ENCODE measurements at regions not wholly inside any gene's neighbourhood (a gene's known extent, or its start where the extent isn't known, plus 50 kb on each side); places are given as distances from the start of the nearest gene placed in this dataset.

GRCh38 chr11:19602891-19603290 is 109.7 kb upstream of the NAV2 start:
- H3K18ac ChIP-seq (ENCODE audit: extremely low read depth, low read length) = no peak overlapping the region
- H3K23me2 ChIP-seq (ENCODE audit: low read depth, low read length) = no peaks in the 10 kb centered on the region; the same call in 1 of the 2 replicates
- 93% methylated on average over 6 of the region's 6 CpGs; no CpG with 5 or more reads in 1 of the 2 experiments for WGBS, 2 experiments (ENCODE audit: extremely low coverage in 1 of 2, insufficient coverage in 1 of 2, insufficient read length in 1 of 2, insufficient replicate concordance in 2 of 2, low coverage in 1 of 2, low lambda C conversion rate in 2 of 2, missing lambda C conversion rate in 1 of 2)
- H3K4me1 ChIP-seq (replicated peaks in 1 of 4; ENCODE audit: control insufficient read depth in 3 of 4, insufficient read depth in 4 of 4, low read length in 3 of 4) = peaks cover 0 to 5% (median 1%) of the 10 kb centered on the region in 4 experiments; a peak in 3 of 7 replicates
- CTCF ChIA-PET (ENCODE audit: partially characterized antibody) = no interaction called here
- H2AFZ ChIP-seq (ENCODE audit: low read length) = no peak overlapping the region
- no peak overlapping the region for H4K8ac ChIP-seq (ENCODE audit: extremely low read depth, insufficient read depth, low read length)
- no peaks in the 10 kb centered on the region for H3K79me1 ChIP-seq (ENCODE audit: low read depth, low read length)
- H4K91ac ChIP-seq (replicated peaks; ENCODE audit: insufficient read length, low read length) = no peak overlapping the region
- no peak overlapping the region for H3K9ac ChIP-seq (replicated peaks in 1 of 4; ENCODE audit: extremely low read depth in 1 of 4, low read depth in 3 of 4, low read length in 3 of 4)
- no peak overlapping the region for H2BK12ac ChIP-seq (ENCODE audit: low read depth, low read length)
- POLR2A ChIA-PET (ENCODE audit: partially characterized antibody) = no interaction called here
- H3K4ac ChIP-seq (replicated peaks; ENCODE audit: insufficient read length, low read depth, low read length) = no peak overlapping the region
- no peak overlapping the region for H2AK5ac ChIP-seq (ENCODE audit: low read depth, low read length)
- no peak overlapping the region for H3K27ac ChIP-seq (ENCODE audit: low read depth, low read length)
- TF ChIP-seq ASH2L (IDR thresholded peaks at IDR 0.05; ENCODE audit: low read length) = no peak
- TF ChIP-seq RAD21 (IDR thresholded peaks at IDR 0.05 in 1 of 2, conservative IDR thresholded peaks at IDR 0.05 in 1 of 2; ENCODE audit: low read depth in 2 of 2, low read length in 2 of 2) = no peak
- TF ChIP-seq TAF7 (optimal IDR thresholded peaks at IDR 0.05; ENCODE audit: borderline replicate concordance, low read depth, low read length) = no peak
- TF ChIP-seq JUN (IDR thresholded peaks at IDR 0.05; ENCODE audit: low read depth, low read length) = no peak
- H3K27me3 ChIP-seq (replicated peaks in 1 of 4; ENCODE audit: control insufficient read depth in 3 of 4, extremely low read depth in 1 of 4, insufficient read depth in 3 of 4, low read length in 3 of 4) = no peaks in the 10 kb centered on the region
- H3K79me2 ChIP-seq (ENCODE audit: control insufficient read depth in 1 of 2, insufficient read depth in 2 of 2, low read length in 2 of 2) = no peaks in the 10 kb centered on the region
- H3K4me3 ChIP-seq (ENCODE audit: extremely low read depth in 1 of 4, insufficient read depth in 2 of 4, low read depth in 3 of 4, low read length in 4 of 4) = no peak overlapping the region
- no peak overlapping the region for H3K23ac ChIP-seq (ENCODE audit: insufficient read length)
- DNase-seq (ENCODE audit: low read depth in 1 of 2, low spot score in 2 of 2) = no peak
- H2BK20ac ChIP-seq (ENCODE audit: low read length) = no peak overlapping the region
- no peaks in the 10 kb centered on the region for H4K20me1 ChIP-seq (replicated peaks in 1 of 2; ENCODE audit: control insufficient read depth in 1 of 2, insufficient read depth in 2 of 2, low read length in 2 of 2)
- no peak overlapping the region for H4K5ac ChIP-seq (ENCODE audit: insufficient read length, low read depth, low read length)
- H2BK120ac ChIP-seq (replicated peaks; ENCODE audit: low read depth, low read length) = no peak overlapping the region
- no peak overlapping the region for H2BK15ac ChIP-seq (ENCODE audit: low read length)
- H2BK5ac ChIP-seq (ENCODE audit: low read depth, low read length) = no peak overlapping the region
- H3K56ac ChIP-seq (replicated peaks; ENCODE audit: insufficient read length, low read depth, low read length) = no peak overlapping the region
- FAIRE-seq = no peak
- H3K4me2 ChIP-seq (ENCODE audit: insufficient read depth in 1 of 2, low read depth in 2 of 2, low read length in 2 of 2) = no peak overlapping the region
- no peak overlapping the region for H3K14ac ChIP-seq (ENCODE audit: insufficient read length)
- H3K9me3 ChIP-seq (ENCODE audit: insufficient read depth in 2 of 2, low read depth in 1 of 2, low read length in 1 of 2) = no peaks in the 10 kb centered on the region
- no peaks in the 10 kb centered on the region for H3K36me3 ChIP-seq (ENCODE audit: control insufficient read depth in 2 of 4, insufficient read depth in 4 of 4, low read length in 3 of 4)
